IMR-90 (cell line): ENCODE measurements at regions not wholly inside any gene's neighbourhood (a gene's known extent, or its start where the extent isn't known, plus 50 kb on each side); places are given as distances from the start of the nearest gene placed in this dataset.

Source experiments
- ATAC-seq: fragments of 200-7000 bp; cut with Tn5 transposase; 2 replicates; pipeline ENCODE4 v1.9.1; 2020; ENCODE audit warnings: low read depth, mild to moderate bottlenecking, moderate library complexity
- BruUV-seq: library from RNA; stranded (reverse); fragments of 400-500 nt; replicated peaks from 2 replicates; lab custom pipeline; 2021; lab: Mats Ljungman, UMichigan
- CTCF ChIA-PET: fragments of 300-600 bp; formaldehyde crosslinking; extraction: SDS; loops from one replicate; lab custom pipeline; 2021; ENCODE audit warnings: antibody characterized with exemption; lab: Yijun Ruan, JAX
- POLR2A ChIA-PET: fragments of 300-600 bp; sonication (Branson Sonifier 250); formaldehyde crosslinking; loops from one replicate; lab custom pipeline; 2022; ENCODE audit warnings: antibody characterized with exemption; ENCODE audit not compliant: unreplicated experiment; lab: Charles Lee
- DNase-seq: peaks from one replicate; pipeline ENCODE4 v3.0.0; 2013
- H2AFZ ChIP-seq: replicated peaks from 2 replicates; pipeline ENCODE3; 2013; ENCODE audit warnings: low read length, mild to moderate bottlenecking; ENCODE audit not compliant: poor library complexity
- H2AK5ac ChIP-seq: 2 replicates; pipeline ENCODE4 v1.6.1; 2013; ENCODE audit warnings: low read depth, low read length, inconsistent platforms
- H2AK9ac ChIP-seq: replicated peaks from 2 replicates; pipeline ENCODE3; 2013; ENCODE audit warnings: mild to moderate bottlenecking, low read depth, low read length, moderate library complexity; ENCODE audit not compliant: poor library complexity
- H2BK120ac ChIP-seq: 2 replicates; pipeline ENCODE4 v1.6.1; 2013; ENCODE audit warnings: low read depth, low read length, inconsistent platforms
- H2BK15ac ChIP-seq: 3 replicates; pipeline ENCODE4 v1.6.1; 2013; ENCODE audit warnings: low read depth, low read length, inconsistent platforms
- H2BK20ac ChIP-seq: 2 replicates; pipeline ENCODE4 v1.6.1; 2013; ENCODE audit warnings: low read depth, mild to moderate bottlenecking, inconsistent platforms, low read length, moderate library complexity
- H2BK5ac ChIP-seq: 2 replicates; pipeline ENCODE4 v1.6.1; 2013; ENCODE audit warnings: mild to moderate bottlenecking, low read depth, low read length, inconsistent platforms; ENCODE audit not compliant: poor library complexity, severe bottlenecking
- H3K14ac ChIP-seq: replicated peaks from 2 replicates; pipeline ENCODE4 v1.6.1; 2013; ENCODE audit warnings: low read depth, low read length, inconsistent platforms
- H3K18ac ChIP-seq: 2 replicates; pipeline ENCODE4 v1.6.1; 2013; ENCODE audit warnings: low read depth, low read length, control low read depth
- H3K23ac ChIP-seq: 2 replicates; pipeline ENCODE4 v1.6.1; 2013; ENCODE audit warnings: low read depth, low read length, inconsistent platforms
- H3K27ac ChIP-seq: 2 replicates; pipeline ENCODE4 v1.5.1; 2013; ENCODE audit warnings: mild to moderate bottlenecking, control low read depth, low read length; ENCODE audit not compliant: insufficient read depth
- H3K27me3 ChIP-seq: 2 replicates; pipeline ENCODE4 v1.6.1; 2013; ENCODE audit warnings: low read length; ENCODE audit not compliant: control insufficient read depth, insufficient read depth
- H3K36me3 ChIP-seq: 2 replicates; pipeline ENCODE4 v1.6.1; 2013; ENCODE audit warnings: low read length, mixed read lengths; ENCODE audit not compliant: control insufficient read depth, insufficient read depth
- H3K4ac ChIP-seq: 2 replicates; pipeline ENCODE4 v1.6.1; 2013; ENCODE audit warnings: low read depth, low read length, inconsistent platforms
- H3K4me1 ChIP-seq: 2 replicates; pipeline ENCODE4 v1.6.1; 2013; ENCODE audit warnings: low read length, mixed read lengths; ENCODE audit not compliant: control insufficient read depth, insufficient read depth
- H3K4me2 ChIP-seq: 2 replicates; pipeline ENCODE4 v1.6.1; 2013; ENCODE audit warnings: low read depth, mild to moderate bottlenecking, control low read depth, low read length, moderate library complexity
- H3K4me3 ChIP-seq: 2 replicates; pipeline ENCODE4 v1.5.1; 2013; ENCODE audit warnings: low read depth, mild to moderate bottlenecking, control low read depth, low read length, moderate library complexity; ENCODE audit not compliant: insufficient read depth
- H3K56ac ChIP-seq: 2 replicates; pipeline ENCODE4 v1.6.1; 2013; ENCODE audit warnings: low read length, inconsistent platforms; ENCODE audit not compliant: insufficient read depth; ENCODE audit errors: extremely low read depth
- H3K79me1 ChIP-seq, 2 experiments: 2 replicates each; pipeline ENCODE4 v1.6.1; 2013; ENCODE audit warnings: low read length in 2 of 2, inconsistent platforms in 1 of 2, low read depth in 1 of 2
- H3K9ac ChIP-seq: 2 replicates; pipeline ENCODE4 v1.6.1; 2013; ENCODE audit warnings: low read depth, low read length, control low read depth
- H3K9me1 ChIP-seq: 2 replicates; pipeline ENCODE4 v1.6.1; 2013; ENCODE audit warnings: low read length, inconsistent platforms; ENCODE audit not compliant: insufficient read depth
- H3K9me3 ChIP-seq: 2 replicates; pipeline ENCODE4 v1.6.1; 2013; ENCODE audit warnings: low read length; ENCODE audit not compliant: control insufficient read depth, insufficient read depth
- H4K20me1 ChIP-seq: 2 replicates; pipeline ENCODE4 v1.6.1; 2013; ENCODE audit warnings: low read length, inconsistent platforms; ENCODE audit not compliant: insufficient read depth
- H4K5ac ChIP-seq: 2 replicates; pipeline ENCODE4 v1.6.1; 2013; ENCODE audit warnings: mild to moderate bottlenecking, low read depth, low read length, control low read depth
- H4K8ac ChIP-seq, 2 experiments: 2 replicates each; pipeline ENCODE4 v1.6.1; 2013; ENCODE audit warnings: low read depth in 2 of 2, low read length in 2 of 2, control low read depth in 1 of 2, inconsistent platforms in 1 of 2
- H4K91ac ChIP-seq: 2 replicates; pipeline ENCODE4 v1.6.1; 2013; ENCODE audit warnings: low read depth, low read length, inconsistent platforms; ENCODE audit not compliant: insufficient read depth
- BHLHE40 ChIP-seq: fragments of 150-350 bp; IDR thresholded peaks from 2 replicates; pipeline ENCODE4 v1.6.1; 2016; ENCODE audit warnings: mild to moderate bottlenecking, low read depth, low read length
- CEBPB ChIP-seq: IDR thresholded peaks from 2 replicates; pipeline ENCODE4 v1.6.1; 2012; ENCODE audit warnings: low read depth, low read length, improper control_type of control experiment
- CHD1 ChIP-seq: IDR thresholded peaks from 2 replicates; pipeline ENCODE4 v1.6.1; 2012; ENCODE audit warnings: low read depth, low read length, improper control_type of control experiment
- FOS ChIP-seq: fragments of 150-350 bp; IDR thresholded peaks from 2 replicates; pipeline ENCODE4 v1.6.1; 2016; ENCODE audit warnings: low read depth, low read length
- MAFK ChIP-seq: IDR thresholded peaks from 2 replicates; pipeline ENCODE4 v1.6.1; 2012; ENCODE audit warnings: low read depth, low read length, improper control_type of control experiment
- MAZ ChIP-seq: IDR thresholded peaks from 2 replicates; pipeline ENCODE4 v1.6.1; 2012; ENCODE audit warnings: low read depth, mild to moderate bottlenecking, low read length, improper control_type of control experiment, moderate library complexity, borderline replicate concordance
- MXI1 ChIP-seq: IDR thresholded peaks from 2 replicates; pipeline ENCODE4 v1.6.1; 2012; ENCODE audit warnings: low read depth, mild to moderate bottlenecking, low read length, moderate library complexity, borderline replicate concordance
- NFE2L2 ChIP-seq: fragments of 150-350 bp; IDR thresholded peaks from 2 replicates; pipeline ENCODE4 v1.6.1; 2016; ENCODE audit warnings: low read depth, mild to moderate bottlenecking, low read length
- POLR2A ChIP-seq: IDR thresholded peaks from 2 replicates; pipeline ENCODE4 v1.6.1; 2012; ENCODE audit warnings: mild to moderate bottlenecking, low read depth, low read length
- RAD21 ChIP-seq: IDR thresholded peaks from 2 replicates; pipeline ENCODE4 v1.6.1; 2012; ENCODE audit warnings: low read length, improper control_type of control experiment
- RCOR1 ChIP-seq: IDR thresholded peaks from 2 replicates; pipeline ENCODE4 v1.6.1; 2012; ENCODE audit warnings: mild to moderate bottlenecking, low read length, improper control_type of control experiment; ENCODE audit not compliant: insufficient replicate concordance
- RFX5 ChIP-seq: IDR thresholded peaks from 2 replicates; pipeline ENCODE4 v1.8.0; 2012; ENCODE audit warnings: low read depth, mild to moderate bottlenecking, low read length, moderate library complexity
- SMC3 ChIP-seq: fragments of 150-350 bp; IDR thresholded peaks from 2 replicates; pipeline ENCODE4 v1.6.1; 2016; ENCODE audit warnings: low read depth, mild to moderate bottlenecking, antibody characterized with exemption, low read length, moderate library complexity
- WGBS, 2 experiments: methylation state at CpG; one replicate each; pipeline versions ENCODE4 v1.1.5 to v1.1.7; 2013; ENCODE audit warnings: missing lambda C conversion rate in 2 of 2; ENCODE audit not compliant: insufficient read length in 1 of 2; ENCODE audit errors: extremely low coverage in 2 of 2; 5-methylcytosine and 5-hydroxymethylcytosine counted together
- dilution Hi-C: fragments of 300-500 bp; cut with HindIII; formaldehyde crosslinking; loops from one replicate; pipeline ENCODE4 v1.14.3; 2018; ENCODE audit warnings: low sequenced_read_pairs; ENCODE audit not compliant: unreplicated experiment
- in situ Hi-C: fragments of 300-500 bp; cut with MboI; formaldehyde crosslinking; loops from 3 replicates; pipeline ENCODE4 v1.14.3; 2019; ENCODE audit warnings: low sequenced_read_pairs, inconsistent platforms, mixed read lengths
- intact Hi-C: fragments of 100-400 bp; cut with micrococcal nuclease; formaldehyde crosslinking; loops from 2 replicates; pipeline ENCODE4 v1.10.0; 2022
- TF ChIP-seq, protein P1 (sequence below): fragments of 150-350 bp; IDR thresholded peaks from 2 replicates; pipeline ENCODE4 v1.6.1; 2016; ENCODE audit warnings: low read depth, mild to moderate bottlenecking, low read length, moderate library complexity, borderline replicate concordance
- TF ChIP-seq, protein P2 (sequence below): conservative IDR thresholded peaks from 2 replicates; pipeline ENCODE4 v1.5.1; 2012; ENCODE audit warnings: mild to moderate bottlenecking, low read depth, low read length, improper control_type of control experiment
- TF ChIP-seq, protein P3 (sequence below): fragments of 150-350 bp; IDR thresholded peaks from 2 replicates; pipeline ENCODE4 v1.6.1; 2017; ENCODE audit warnings: mild to moderate bottlenecking, antibody characterized with exemption, low read length, low read depth

DNA sequence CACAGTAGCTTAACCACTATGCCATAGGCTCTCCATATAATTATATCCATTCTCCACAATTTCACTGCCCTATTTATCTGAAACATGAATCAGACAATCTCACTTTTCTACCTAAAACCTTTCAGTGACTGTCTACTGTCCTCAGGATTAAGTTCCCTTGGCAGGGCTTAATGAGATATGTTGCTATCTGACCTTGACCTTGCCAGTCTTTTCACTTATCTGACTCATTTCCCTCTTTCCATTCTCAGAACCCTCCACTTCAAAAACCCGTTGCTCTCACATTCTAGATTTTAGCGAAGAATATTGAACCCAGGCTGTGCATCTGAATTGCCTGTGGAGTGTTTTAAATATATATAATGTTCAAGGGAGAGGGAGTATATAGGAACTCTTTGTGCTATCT is 452.1 kb upstream of the MPDZ start:
- no TSS peak for BruUV-seq
- Histone ChIP-seq H2BK5ac (no peak overlapping the region), H3K4me2 (no peak overlapping the region), H2AFZ (no peak overlapping the region), H2AK9ac (no peak overlapping the region), H4K5ac (no peak overlapping the region), H3K9ac (no peak overlapping the region), H2BK120ac (no peak overlapping the region), H4K20me1 (no peaks in the 10 kb centered on the region), H3K4ac (no peak overlapping the region), H3K9me3 (no peaks in the 10 kb centered on the region; the same call in 1 of the 2 replicates), H3K14ac (no peak overlapping the region), H3K79me1 (no peaks in the 10 kb centered on the region), H2BK15ac (no peak overlapping the region), H3K27me3 (peaks cover 3% of the 10 kb centered on the region; the same call in 1 of the 2 replicates), H3K23ac (no peak overlapping the region), H4K8ac (no peak overlapping the region), H2BK20ac (no peak overlapping the region), H3K9me1 (no peaks in the 10 kb centered on the region), H3K27ac (no peak overlapping the region), H3K4me1 (no peaks in the 10 kb centered on the region), H3K4me3 (no peak overlapping the region), H3K56ac (no peak overlapping the region), H3K36me3 (no peaks in the 10 kb centered on the region), H4K91ac (no peak overlapping the region), H3K18ac (no peak overlapping the region), H2AK5ac (no peak overlapping the region)
- ATAC-seq: no peak
- ChIA-PET CTCF (no interaction called here), POLR2A (no interaction called here)
- TF ChIP-seq MAZ (no peak), SMC3 (no peak), RFX5 (no peak), CEBPB (no peak), NFE2L2 (no peak), POLR2A (no peak), MAFK (no peak), CHD1 (no peak), RAD21 (no peak), BHLHE40 (no peak), MXI1 (no peak), RCOR1 (no peak), FOS (no peak)
- TF ChIP-seq, protein P1, sequence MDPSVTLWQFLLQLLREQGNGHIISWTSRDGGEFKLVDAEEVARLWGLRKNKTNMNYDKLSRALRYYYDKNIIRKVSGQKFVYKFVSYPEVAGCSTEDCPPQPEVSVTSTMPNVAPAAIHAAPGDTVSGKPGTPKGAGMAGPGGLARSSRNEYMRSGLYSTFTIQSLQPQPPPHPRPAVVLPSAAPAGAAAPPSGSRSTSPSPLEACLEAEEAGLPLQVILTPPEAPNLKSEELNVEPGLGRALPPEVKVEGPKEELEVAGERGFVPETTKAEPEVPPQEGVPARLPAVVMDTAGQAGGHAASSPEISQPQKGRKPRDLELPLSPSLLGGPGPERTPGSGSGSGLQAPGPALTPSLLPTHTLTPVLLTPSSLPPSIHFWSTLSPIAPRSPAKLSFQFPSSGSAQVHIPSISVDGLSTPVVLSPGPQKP: no peak
- TF ChIP-seq, protein P2, sequence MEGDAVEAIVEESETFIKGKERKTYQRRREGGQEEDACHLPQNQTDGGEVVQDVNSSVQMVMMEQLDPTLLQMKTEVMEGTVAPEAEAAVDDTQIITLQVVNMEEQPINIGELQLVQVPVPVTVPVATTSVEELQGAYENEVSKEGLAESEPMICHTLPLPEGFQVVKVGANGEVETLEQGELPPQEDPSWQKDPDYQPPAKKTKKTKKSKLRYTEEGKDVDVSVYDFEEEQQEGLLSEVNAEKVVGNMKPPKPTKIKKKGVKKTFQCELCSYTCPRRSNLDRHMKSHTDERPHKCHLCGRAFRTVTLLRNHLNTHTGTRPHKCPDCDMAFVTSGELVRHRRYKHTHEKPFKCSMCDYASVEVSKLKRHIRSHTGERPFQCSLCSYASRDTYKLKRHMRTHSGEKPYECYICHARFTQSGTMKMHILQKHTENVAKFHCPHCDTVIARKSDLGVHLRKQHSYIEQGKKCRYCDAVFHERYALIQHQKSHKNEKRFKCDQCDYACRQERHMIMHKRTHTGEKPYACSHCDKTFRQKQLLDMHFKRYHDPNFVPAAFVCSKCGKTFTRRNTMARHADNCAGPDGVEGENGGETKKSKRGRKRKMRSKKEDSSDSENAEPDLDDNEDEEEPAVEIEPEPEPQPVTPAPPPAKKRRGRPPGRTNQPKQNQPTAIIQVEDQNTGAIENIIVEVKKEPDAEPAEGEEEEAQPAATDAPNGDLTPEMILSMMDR: no peak
- TF ChIP-seq, protein P3, sequence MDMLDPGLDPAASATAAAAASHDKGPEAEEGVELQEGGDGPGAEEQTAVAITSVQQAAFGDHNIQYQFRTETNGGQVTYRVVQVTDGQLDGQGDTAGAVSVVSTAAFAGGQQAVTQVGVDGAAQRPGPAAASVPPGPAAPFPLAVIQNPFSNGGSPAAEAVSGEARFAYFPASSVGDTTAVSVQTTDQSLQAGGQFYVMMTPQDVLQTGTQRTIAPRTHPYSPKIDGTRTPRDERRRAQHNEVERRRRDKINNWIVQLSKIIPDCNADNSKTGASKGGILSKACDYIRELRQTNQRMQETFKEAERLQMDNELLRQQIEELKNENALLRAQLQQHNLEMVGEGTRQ: no peak
- WGBS, 2 experiments: no CpG with 5 or more reads among the region's 2 CpGs
- in situ Hi-C loops (no loop called here), intact Hi-C loops (no loop called here), dilution Hi-C loops (no loop called here)
- no peak for DNase-seq
